RPMI8226 (cell line): ENCODE measurements at regions not wholly inside any gene's neighbourhood (a gene's known extent, or its start where the extent isn't known, plus 50 kb on each side); places are given as distances from the start of the nearest gene placed in this dataset.
A peak's percentile ranks its signal among the peaks of the same experiment; 100 is the strongest.

Experiments
- DNase-seq: peaks from one replicate; pipeline ENCODE4 v3.0.0-alpha.2; 2015

DNA sequence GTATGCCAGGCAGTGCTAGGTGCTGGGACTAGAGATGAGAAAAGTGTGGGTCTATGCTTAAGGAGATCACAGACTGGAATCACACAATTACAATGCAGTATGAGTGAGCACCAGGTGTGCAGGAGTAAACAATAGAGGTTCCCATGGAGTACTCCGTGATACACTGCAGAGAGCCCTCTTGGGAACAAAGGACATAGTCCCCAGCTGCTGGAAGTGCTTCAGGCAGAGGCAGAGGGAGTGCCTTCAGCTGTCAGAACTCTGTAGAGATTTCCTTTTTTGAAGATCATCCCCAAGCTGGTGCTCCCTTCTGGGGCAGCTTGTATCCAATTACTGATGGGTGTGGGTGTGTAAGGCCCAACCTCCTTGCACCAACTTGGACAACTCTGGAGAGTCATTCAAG is 143.5 kb upstream of the PLET1 start:
- no peak for DNase-seq

DNA sequence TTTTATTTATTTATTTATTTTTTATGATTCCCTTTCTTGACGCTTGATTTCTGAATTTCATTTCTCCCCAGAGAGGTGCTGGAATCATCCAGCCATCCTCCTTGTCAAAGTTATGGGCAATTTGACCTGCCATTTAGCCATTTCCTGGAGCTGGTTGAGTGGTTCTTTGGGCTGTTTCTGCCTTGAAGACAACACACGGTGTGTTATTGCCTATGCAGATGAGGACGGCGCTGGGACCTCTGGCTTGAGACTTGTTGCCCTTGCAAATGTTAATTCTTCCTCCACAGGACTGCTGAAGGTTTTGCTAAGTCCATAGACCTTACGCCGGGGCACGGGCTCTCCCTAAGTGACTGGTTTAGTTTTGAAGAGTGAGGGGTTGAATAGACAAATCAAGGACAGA is 147.9 kb upstream of the PLET1 start:
- DNase-seq, result no peak

DNA sequence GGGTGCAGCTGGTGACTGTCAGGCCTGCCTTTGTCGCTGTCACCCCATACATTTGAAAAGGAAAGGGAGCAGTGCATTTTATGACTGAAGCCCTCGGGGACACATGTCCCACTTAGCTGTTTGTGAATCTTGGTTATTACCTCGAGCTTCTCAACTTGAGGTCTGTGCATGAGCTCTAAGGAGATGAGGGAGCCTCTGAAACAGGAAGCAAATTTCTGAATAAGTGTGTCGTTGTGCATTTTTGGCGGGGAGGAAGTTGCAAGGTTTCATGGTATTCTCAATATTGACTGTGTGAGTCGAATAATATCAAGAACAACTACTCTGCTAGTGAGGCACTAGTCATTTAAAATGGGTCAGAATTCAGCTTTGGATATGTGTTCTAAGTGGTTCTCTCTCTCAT is 149.7 kb upstream of the PLET1 start:
- DNase-seq, result no peak

DNA sequence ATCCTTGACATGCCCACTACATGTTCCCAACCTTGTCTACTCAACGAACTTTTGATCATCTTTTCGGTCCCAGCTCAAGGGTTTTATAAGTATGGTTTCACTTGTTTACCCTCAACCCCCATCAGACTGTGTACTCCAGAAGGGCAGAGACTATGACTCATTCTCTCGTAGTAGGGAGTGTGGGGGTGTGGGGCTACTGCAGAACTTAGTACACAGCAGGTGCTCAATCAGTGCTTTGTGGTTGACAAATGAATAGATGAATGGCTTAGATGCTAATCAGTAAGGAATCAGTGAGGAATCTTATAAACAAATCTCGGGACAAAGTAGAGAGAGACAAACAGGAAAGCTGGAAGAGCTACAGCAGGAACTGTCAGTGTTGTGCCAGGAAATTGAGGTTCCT is 151.7 kb upstream of the PLET1 start:
- DNase-seq, result no peak

DNA sequence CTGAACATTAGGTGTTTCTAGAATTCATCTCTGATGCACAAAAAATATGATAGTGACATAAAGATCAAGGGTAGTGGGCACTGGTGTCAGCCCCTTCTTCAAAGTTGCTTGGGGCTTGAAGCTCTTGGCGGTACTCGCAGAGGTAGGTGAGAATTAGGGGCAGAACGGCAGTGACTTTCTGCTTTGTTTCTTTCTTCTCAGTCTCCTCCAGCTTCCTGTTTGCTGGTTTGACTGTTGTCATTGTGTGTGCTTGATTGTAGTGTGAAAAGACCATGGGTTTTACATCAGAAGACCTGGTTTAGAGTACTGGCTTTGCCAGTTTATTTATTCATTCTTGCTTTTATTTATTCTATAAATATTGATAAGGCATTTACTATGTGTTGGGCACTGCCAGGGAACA is 156.7 kb upstream of the PLET1 start:
- no peak for DNase-seq

DNA sequence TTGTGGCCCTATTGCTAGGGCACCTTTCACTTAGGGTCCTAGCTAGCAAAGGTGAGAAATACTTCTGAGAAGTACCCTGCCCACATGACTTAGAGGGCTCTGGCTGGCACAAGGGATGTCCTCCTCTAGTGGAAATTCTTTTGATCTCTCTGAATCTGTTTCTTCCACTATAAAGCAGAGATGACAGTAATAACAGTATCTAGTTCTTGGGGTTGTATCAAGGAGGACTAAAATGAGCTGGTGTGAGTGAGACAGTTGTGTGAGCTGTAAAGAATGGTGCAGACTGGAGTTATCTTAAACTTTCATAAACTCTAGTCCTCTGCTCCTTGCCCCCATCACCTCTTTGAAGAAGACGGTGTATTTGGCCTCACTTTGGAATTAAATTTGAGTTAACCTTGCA is 157.8 kb upstream of the PLET1 start:
- no peak for DNase-seq

DNA sequence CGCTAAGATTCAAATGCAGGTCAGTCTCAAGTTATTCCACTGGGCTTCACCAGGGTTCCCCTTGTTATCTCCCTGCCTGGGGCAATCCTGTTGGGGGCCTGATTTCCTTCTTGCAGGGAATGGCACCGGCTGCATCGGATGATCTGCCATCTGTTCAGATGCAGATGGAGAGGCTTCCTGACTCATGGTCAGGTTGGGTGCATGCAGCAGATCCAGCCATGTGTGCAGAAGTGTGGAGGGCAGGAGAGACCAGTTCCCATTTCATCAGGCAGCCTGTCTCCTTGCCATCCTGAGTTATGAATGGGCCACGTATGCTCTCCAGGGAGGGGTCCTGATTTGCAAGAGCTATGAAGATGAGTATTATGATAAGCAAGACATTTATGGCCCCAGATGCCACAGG is 161.2 kb upstream of the PLET1 start:
- no peak for DNase-seq

DNA sequence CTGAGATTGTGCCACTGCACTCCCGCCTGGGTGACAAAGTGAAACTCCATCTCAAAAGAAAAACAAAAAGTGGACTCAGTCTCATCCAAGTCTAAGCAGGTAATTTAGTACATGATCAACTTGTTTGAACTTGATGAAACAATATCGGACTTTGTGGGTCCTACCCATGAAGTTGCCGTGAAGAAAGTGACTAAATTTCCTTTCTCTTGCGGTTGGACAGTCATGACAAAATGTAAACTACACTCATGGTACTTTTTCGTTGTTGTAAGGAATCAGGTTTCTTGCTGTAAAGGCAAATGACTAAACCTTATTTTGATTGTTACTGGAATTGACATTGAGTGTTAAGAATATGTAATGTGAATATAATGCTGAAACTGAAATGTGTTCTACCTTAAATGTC is 164.5 kb upstream of the PLET1 start:
- DNase-seq, result no peak

DNA sequence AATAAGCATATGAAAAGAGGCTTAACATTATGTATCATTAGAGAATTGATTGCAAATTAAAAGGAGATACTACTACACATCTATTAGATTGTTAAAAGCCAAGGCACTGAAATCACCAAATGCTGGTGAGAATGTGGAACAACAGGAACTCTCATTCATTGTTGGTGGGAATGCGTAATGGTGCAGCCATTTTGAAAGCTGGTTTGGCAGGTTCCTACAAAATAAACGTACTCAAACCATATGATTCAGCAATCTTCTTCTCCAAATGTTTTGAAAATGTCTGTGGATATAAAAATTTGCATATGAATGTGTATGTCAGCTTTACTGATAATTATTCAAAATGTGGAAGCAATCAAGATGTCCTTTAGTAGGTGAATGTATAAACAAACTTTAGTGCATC is 176.4 kb upstream of the PLET1 start:
- no peak for DNase-seq

DNA sequence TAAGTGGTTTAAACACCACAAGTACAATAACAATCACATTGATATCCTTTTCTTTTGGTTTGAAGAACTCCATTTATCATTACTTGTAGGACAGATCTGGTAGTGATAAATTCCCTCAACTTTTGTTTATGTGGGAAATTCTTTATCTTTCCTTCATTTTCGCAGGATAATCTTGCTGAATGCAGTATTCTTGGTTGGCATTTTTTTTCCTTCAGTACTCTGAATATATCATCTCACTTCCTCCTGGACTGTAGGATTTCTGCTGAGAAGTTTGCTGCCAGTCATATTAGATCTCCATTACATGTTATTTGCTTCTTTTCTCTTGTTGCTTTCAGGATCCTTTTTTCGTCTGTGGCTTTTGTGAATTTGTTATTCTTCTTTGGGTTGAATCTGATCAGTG is 179.0 kb upstream of the PLET1 start:
- no peak for DNase-seq

DNA sequence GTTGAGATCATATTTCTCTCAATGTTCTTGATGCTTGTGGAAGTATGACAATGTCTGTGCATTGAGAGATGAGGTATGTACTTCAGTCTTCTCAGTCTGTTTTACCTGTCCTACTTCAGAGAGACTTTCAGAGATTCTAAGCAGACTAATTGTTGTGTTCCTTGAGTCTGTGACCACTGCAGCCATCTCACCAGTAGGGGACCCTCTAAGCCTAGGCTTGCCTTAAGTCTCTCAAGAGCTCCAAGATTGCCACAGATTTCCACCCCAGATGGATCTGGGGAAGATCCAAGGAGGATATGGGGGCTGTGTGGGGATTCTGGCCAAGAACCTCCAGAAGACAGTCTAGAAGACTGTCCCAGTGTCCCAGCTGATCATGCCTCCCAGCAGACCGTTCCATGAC is 179.9 kb upstream of the PLET1 start:
- DNase-seq, result no peak

DNA sequence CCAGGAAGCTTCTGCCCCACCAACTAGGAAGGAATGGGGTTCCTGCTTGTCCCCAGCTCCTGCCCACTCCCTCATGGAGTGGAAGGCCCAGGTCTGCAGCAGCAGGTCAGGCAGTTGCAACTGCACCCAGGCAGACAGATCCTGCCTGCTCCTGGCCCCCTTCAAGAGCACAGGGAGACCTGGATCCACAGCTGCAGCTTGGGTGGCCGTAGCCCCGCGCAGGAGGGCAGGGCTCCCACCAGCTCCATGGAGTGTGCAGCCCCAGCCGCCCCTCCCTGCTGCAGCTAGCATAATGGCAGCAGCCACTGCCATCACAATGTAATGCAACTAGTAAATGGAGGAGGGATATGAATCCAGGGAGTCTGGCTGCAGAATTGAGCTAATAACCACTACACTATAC is 187.5 kb upstream of the PLET1 start:
- DNase-seq, result no peak

DNA sequence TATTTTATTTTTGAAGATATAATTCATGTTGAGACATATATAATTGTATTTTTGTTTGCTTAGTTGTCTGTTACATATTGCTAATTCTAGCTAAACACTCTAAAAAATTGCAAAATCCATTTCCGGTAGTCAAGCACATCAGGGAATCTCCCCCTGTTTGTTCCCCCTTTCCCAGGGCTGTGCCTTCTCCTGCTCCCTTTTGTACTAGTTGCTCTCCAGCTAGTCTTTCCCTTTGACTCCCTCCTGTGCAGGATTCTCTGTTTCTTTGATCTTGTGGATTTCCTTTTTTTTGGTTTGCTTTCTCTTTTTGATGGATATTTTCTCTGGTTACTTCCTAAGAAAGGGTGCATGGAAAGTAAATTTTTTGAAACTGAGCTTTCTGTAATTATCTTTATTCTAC is 188.1 kb upstream of the PLET1 start:
- DNase-seq, result no peak

DNA sequence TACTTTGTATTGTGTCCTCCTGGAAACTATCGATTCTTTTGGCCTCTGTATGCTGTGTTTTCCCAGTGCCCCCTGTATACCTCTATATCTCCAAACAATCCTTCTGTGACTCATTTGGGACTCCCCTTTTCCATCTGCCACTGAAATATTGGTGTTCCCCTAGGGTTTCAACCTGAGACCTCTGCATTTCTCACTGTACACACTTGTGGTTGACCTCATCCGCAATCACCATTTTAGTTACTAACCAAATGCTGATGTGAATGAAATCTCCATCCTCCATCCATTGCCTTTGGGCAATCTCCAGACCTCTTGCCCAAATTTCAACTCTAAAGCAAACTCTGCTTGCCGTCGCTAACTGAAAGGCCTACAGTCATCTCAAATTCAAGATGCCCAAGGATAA is 190.6 kb upstream of the PLET1 start:
- DNase-seq, result no peak

DNA sequence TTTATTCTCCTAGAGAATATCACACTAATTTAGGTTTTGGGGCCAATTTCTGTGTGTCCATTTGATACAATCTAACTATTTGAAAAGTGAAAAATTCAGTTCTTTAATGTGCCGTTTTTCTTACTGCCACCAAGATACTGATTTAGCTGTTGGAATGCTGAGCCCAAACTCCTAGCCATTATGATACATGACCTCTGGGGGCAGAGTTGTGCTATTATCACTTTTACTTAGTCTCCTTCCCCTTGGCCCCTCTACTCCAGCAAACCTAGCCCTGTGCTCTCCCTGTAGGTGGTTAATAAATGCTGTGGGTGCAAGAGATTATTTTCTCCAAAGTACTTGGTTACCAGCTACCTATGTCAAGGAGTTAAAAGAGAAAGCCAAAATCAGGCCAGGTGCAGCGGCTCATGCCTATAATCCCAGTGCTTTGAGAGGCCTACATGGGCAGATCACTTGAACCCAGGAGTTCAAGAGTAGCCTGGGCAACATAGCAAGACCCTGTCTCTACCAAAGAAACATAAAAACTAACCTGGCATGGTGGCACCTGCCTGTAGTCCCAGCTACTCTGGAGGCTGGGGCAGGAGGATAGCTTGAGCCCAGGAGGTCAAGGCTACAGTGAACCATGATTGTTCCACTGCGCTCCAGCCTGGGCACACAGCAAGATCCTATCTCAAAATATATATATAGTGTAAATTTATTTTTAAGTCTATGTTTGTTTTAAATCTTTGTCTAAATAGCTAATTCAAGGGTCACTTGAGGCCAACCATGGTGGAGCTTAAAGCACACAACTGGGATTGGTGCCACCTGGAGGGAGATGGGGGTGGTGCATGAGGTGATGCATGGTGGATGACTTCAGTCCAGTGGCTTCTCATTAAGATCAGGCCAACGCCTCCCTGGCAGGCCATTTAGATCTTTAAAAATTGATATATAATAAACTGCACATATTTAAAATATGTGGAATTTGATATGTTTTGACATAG is 193.2 kb upstream of the PLET1 start:
- peak; percentile 54 for DNase-seq

DNA sequence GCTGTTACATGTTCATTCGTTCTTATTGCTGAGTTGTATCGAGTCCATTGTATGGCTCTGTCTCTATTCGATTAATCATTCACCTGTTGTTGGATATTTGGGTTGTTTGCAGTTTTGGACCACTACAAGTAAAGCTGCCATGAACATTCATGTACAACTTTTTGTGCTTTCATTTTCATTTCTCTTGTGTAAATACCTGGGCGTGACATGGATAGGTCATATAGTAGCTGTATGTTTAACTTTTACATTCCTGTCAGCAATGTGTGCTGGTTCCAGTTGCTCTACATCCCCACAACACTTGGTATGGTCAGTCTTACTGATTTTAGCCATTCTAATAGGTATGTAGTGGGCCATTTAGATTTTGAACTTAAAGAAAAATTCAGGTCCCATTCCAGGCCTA is 194.2 kb upstream of the PLET1 start:
- no peak for DNase-seq

DNA sequence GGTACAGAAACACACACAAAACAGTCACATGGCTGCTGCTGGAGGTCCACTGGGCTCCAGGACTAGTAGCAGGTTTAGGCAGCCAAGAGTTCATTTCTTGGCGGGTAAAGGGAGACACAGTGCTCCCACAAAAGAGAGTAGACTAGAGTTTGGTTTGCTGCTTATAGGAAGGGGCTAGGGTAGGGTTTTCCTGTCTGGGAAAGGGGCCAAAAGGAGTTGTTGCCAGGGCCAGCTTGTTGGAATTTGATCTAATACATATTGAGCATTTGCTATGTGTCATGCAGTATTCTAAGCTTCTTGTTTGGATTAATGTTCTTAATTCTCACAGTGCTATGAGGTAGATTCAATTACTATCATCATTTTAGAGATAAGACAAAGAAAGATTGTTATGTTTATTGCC is 195.1 kb upstream of the PLET1 start:
- no peak for DNase-seq

DNA sequence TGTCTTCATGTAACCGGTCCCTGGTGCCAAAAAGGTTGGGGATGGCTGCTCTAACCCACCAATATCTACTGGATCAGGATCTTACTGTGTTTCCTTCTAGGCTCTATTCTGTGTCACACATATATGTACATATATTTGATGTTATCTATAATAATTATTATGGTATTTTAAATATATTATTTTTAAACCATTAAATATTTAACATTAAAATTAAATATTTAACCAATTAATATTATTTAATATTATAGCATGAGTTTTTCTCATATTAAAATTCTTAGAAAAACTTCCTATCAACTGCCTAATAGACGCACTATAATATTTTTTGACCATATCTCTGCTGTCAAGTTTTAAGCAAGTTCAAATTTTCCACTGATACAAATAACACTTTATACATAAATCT is 196.9 kb upstream of the PLET1 start:
- DNase-seq, result no peak

DNA sequence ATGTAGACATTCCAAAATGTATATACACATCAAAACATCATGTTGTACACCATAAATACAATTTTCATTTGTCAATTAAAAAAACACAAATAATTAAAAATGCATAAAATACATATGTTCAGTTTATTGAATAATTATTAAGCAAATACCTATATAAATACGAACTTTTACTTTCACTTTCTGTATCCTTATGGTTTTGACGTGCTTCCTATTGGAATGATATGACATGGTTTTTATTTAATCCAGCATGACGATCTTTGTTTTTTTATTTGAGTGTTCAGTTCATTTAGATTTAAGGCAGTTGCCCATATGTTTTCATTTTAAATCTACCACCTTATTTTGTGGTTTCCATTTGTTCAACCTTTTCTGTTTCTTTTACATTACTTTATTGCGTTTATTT is 198.3 kb upstream of the PLET1 start:
- DNase-seq, result no peak

DNA sequence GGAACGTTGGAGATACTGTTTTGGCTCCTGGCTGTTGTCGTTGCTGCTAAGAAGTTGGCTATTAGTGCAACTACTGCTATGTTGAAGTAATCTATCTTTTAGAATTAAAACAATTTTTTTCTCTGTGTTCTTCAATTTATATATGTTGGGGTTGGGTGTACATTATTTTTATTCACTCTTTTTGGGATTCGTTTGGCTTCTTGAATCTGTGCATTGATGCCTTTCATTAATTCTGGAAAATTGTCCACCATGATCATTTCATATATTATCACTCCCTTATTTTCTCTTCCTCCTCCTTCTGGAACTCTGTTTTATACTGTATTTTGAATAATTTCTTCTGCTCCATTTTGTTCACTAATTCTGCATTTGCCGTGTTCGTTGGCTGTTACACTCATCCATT is 199.5 kb upstream of the PLET1 start:
- DNase-seq, result no peak

DNA sequence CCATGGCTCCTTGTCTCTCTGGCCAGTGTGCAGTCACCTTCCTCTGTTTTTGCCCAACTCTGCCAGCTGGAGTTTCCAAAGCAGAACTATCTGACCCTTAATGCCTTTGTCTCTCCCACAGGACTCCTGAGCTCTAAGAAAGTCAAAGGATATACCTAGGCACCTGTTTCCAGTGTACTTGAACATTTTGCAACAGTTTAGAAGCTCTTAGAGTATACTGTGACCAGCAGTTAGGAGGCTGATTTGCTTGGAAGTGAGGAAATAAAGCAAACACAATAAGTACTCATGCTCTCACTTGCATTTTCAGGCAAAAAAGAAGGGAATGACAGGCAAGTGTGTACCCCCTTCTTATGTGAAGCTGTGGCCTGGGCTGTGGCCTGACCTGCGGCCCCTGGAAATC is 204.3 kb upstream of the PLET1 start:
- no peak for DNase-seq

DNA sequence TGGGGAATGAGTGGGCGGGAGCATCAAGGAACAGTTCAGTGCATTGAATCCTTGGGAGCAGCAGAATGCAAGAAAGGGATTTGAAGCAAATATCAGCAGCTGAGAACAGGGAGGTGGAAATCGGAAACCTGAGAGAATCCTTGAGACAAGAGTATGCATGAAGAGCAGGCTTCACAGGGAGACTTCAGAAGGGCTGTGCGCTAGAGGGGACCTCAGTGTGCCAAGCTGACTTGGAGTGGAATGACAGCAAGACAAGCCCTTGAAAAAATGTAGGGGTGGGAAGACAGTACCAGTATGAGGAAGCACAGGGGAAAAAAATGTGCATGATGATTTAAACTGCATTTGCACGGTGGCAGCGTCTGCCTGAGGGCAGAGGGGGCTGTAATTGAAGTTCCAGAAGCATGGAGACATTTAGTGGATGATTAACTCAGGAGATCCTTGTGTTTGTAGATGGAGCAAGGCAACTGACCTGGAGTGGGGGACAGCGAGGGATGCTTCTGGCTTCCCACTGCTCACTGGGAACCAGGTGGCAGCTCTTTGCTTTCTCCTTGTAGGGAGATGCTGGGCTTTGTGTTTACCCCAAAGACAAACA is 204.9 kb upstream of the PLET1 start:
- no peak for DNase-seq

DNA sequence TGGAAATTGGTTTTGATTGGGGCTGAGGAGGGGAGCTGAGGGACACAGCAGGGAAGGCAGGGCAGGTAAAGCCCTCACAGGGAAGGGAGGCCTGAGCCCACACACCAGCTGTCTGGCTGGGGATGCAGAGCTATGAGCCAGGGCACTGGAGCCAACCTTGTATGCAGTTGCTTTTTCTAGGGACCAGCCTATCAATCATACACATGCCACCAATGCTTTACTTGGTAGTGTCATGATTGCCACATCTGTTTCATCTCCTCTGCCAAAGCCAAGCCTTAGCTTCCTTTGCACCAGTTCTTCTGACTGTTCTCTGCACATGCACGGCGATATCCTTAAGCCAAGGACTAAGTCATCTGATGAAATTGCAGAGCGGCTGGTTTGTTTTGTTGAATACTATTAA is 207.1 kb upstream of the PLET1 start:
- DNase-seq, result no peak

DNA sequence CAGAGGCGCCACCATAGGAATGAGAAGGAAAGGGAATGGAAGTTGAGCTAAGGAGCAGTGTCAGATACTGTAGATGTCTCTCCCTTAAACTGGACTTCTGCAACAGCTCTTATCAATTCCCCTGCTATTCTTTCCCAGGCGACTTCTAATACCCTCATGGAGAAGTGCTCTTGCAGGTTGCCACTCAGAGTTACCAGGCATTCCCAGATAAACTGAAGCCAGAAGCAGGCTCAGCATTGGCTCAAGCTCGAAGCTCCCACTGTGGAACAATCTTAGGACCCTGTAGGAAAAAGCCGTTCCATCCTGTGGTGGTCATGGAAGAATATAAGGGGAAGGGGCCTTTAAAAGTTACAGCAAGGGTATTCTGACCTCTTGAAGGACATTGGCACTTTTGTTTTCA is 208.7 kb upstream of the PLET1 start:
- DNase-seq, result no peak

DNA sequence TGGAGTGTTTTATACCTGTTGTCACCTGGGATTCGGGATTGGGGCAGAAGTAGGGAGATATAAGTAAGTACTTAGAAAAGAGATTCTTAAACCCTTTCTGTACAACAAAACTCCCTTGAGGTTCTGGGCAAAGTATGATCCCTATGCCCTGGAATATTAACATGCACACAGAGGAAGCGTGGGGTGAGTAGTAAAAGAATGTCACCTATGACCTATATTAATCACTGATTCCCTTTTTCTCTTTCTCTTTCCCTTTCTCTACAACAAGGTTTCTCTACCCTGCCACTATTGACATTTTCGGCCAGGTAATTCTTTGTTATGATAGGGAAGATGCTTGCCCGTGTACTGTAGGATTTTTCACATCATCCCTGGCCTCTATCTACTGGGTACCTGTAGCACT is 209.7 kb upstream of the PLET1 start:
- DNase-seq, result no peak
